ENCODE measurements at regions not wholly inside any gene's neighbourhood (a gene's known extent, or its start where the extent isn't known, plus 50 kb on each side); places are given as distances from the start of the nearest gene placed in this dataset.

- H3K4me3 ChIP-seq (ENCODE audit: low read depth, low read length, poor library complexity, severe bottlenecking) = no peak overlapping the region
- H3K79me2 ChIP-seq (ENCODE audit: insufficient read depth, low read depth, low read length) = no peaks in the 10 kb centered on the region
- no peak for DNase-seq (ENCODE audit: low spot score)
- intact Hi-C loops (cut with micrococcal nuclease; ENCODE audit: unreplicated experiment) = no loop called here
- H3K27ac ChIP-seq (ENCODE audit: low read depth, low read length, poor library complexity, severe bottlenecking) = no peak overlapping the region
- no peaks in the 10 kb centered on the region for H3K9me2 ChIP-seq (ENCODE audit: insufficient read depth, low read length)
- no peaks in the 10 kb centered on the region for H4K20me1 ChIP-seq (ENCODE audit: insufficient read depth, low read length)
- TF ChIP-seq EZH2phosphoT487 (IDR thresholded peaks at IDR 0.05; ENCODE audit: borderline replicate concordance, low read depth, low read length) (no peak), CTCF (conservative IDR thresholded peaks at IDR 0.05; ENCODE audit: low read length) (no peak)
- ChIA-PET POLR2A (no interaction called here), CTCF (ENCODE audit: unreplicated experiment) (no interaction called here)
- H3K4me1 ChIP-seq (ENCODE audit: insufficient read depth, low read length, poor library complexity, severe bottlenecking) = no peaks in the 10 kb centered on the region
- no peaks in the 10 kb centered on the region for H3K9me3 ChIP-seq (ENCODE audit: low read length)
- no peaks in the 10 kb centered on the region for H3K36me3 ChIP-seq (ENCODE audit: insufficient read depth, low read length)
- no peak overlapping the region for H3K4me2 ChIP-seq (ENCODE audit: low read length)
- H2AFZ ChIP-seq (ENCODE audit: low read length) = no peak overlapping the region
- BruUV-seq (replicated peaks) = no TSS peak
Observed at GRCh38 chr20:58069796-58070663, 158.4 kb downstream of the ANKRD60 start.

GRCh38 chr20:58069207-58069606 lies 159.2 kb downstream of the ANKRD60 start:
- Histone ChIP-seq H2AFZ (ENCODE audit: low read length) (no peak overlapping the region), H3K79me2 (ENCODE audit: insufficient read depth, low read depth, low read length) (no peaks in the 10 kb centered on the region), H3K4me2 (ENCODE audit: low read length) (no peak overlapping the region), H3K36me3 (ENCODE audit: insufficient read depth, low read length) (no peaks in the 10 kb centered on the region), H4K20me1 (ENCODE audit: insufficient read depth, low read length) (no peaks in the 10 kb centered on the region), H3K9me2 (ENCODE audit: insufficient read depth, low read length) (no peaks in the 10 kb centered on the region), H3K9me3 (ENCODE audit: low read length) (no peaks in the 10 kb centered on the region), H3K4me3 (ENCODE audit: low read depth, low read length, poor library complexity, severe bottlenecking) (no peak overlapping the region), H3K27ac (ENCODE audit: low read depth, low read length, poor library complexity, severe bottlenecking) (no peak overlapping the region), H3K4me1 (ENCODE audit: insufficient read depth, low read length, poor library complexity, severe bottlenecking) (no peaks in the 10 kb centered on the region)
- TF ChIP-seq EZH2phosphoT487 (IDR thresholded peaks at IDR 0.05; ENCODE audit: borderline replicate concordance, low read depth, low read length) (no peak), CTCF (conservative IDR thresholded peaks at IDR 0.05; ENCODE audit: low read length) (no peak)
- BruUV-seq (replicated peaks) = no TSS peak
- POLR2A ChIA-PET = no interaction called here
- CTCF ChIA-PET (ENCODE audit: unreplicated experiment) = no interaction called here
- intact Hi-C loops (cut with micrococcal nuclease; ENCODE audit: unreplicated experiment) = no loop called here
- no peak for DNase-seq (ENCODE audit: low spot score)

All from OCI-LY7 (cell line).